Thyroid gland (tissue), 4 donors: ENCODE measurements at regions not wholly inside any gene's neighbourhood (a gene's known extent, or its start where the extent isn't known, plus 50 kb on each side); places are given as distances from the start of the nearest gene placed in this dataset.

ENCODE experiments used
- POLR2A ChIP-seq, 2 donors: fragments of 450-650 bp; IDR thresholded peaks; one replicate each; pipeline ENCODE4 v1.6.1; 2017; ENCODE audit warnings: antibody characterized with exemption in 2 of 2, mild to moderate bottlenecking in 2 of 2, moderate library complexity in 1 of 2
- TF ChIP-seq, protein P1 (sequence below), 6 experiments: fragments of 200-600 bp in 3 of 6; fragments of 450-650 bp in 3 of 6; sonication (generic) in 3 of 6; IDR thresholded peaks; one replicate each; pipeline ENCODE4 v1.5.1; 2016 to 2019; ENCODE audit warnings: antibody characterized with exemption in 6 of 6, mild to moderate bottlenecking in 2 of 6, inconsistent platforms in 1 of 6, moderate library complexity in 1 of 6

DNA sequence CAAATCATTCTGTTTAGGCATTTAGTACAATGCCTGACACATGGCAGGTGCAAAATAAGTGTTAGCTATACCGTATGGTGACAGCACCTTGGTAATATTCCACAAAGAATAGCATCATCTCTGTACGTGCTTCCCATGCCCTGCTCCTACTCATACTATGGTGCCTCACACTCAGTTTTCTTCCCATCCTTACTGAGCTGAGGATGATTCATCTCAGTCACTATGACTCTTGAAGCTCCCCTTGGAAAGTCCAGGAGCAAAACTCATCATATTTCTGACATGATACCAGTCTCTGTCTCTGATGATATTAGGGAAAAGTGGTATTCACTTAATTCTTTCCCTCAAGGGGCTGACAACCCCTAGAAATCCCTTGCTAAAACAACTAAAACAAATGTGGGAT, 423.3 kb downstream of the EFNA5 start:
- TF ChIP-seq, protein P1, sequence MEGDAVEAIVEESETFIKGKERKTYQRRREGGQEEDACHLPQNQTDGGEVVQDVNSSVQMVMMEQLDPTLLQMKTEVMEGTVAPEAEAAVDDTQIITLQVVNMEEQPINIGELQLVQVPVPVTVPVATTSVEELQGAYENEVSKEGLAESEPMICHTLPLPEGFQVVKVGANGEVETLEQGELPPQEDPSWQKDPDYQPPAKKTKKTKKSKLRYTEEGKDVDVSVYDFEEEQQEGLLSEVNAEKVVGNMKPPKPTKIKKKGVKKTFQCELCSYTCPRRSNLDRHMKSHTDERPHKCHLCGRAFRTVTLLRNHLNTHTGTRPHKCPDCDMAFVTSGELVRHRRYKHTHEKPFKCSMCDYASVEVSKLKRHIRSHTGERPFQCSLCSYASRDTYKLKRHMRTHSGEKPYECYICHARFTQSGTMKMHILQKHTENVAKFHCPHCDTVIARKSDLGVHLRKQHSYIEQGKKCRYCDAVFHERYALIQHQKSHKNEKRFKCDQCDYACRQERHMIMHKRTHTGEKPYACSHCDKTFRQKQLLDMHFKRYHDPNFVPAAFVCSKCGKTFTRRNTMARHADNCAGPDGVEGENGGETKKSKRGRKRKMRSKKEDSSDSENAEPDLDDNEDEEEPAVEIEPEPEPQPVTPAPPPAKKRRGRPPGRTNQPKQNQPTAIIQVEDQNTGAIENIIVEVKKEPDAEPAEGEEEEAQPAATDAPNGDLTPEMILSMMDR (IDR thresholded peaks at IDR 0.05) = no peak
- TF ChIP-seq POLR2A (IDR thresholded peaks at IDR 0.05) = no peak
